GM12878 (cell line): ENCODE measurements at regions not wholly inside any gene's neighbourhood (a gene's known extent, or its start where the extent isn't known, plus 50 kb on each side); places are given as distances from the start of the nearest gene placed in this dataset.

Experiments used
- ATAC-seq: fragments of 200-7000 bp; cut with Tn5 transposase; 3 replicates; pipeline ENCODE4 v1.9.1; 2020; ENCODE audit warnings: mild to moderate bottlenecking, moderate library complexity
- BruUV-seq: library from RNA; stranded (reverse); fragments of 400-500 nt; replicated peaks from 2 replicates; lab custom pipeline; 2021; lab: Mats Ljungman, UMichigan
- CTCF ChIA-PET: fragments of 300-600 bp; sonication (Branson Sonifier 250); formaldehyde crosslinking; extraction: SDS; loops from one replicate; lab custom pipeline; 2021; ENCODE audit warnings: inconsistent platforms; lab: Yijun Ruan, JAX
- POLR2A ChIA-PET: fragments of 350-600 bp; formaldehyde crosslinking; extraction: SDS; loops from one replicate; lab custom pipeline; 2021; ENCODE audit warnings: inconsistent platforms; lab: Charles Lee
- RAD21 ChIA-PET: fragments of 300-600 bp; sonication (Branson Sonifier 250); formaldehyde crosslinking; loops from one replicate; lab custom pipeline; 2023; ENCODE audit warnings: antibody characterized with exemption; ENCODE audit not compliant: unreplicated experiment; lab: Charles Lee
- SMC1A ChIA-PET: fragments of 300-600 bp; sonication (Branson Sonifier 250); formaldehyde crosslinking; loops from one replicate; lab custom pipeline; 2023; ENCODE audit not compliant: unreplicated experiment, uncharacterized antibody; lab: Charles Lee
- DNase-seq: peaks from one replicate; pipeline ENCODE4 v3.0.0-alpha.2; 2011; ENCODE audit warnings: low read depth, low spot score
- FAIRE-seq: peaks from 3 replicates; lab custom pipeline; 2011; peaks lifted over from hg19 to GRCh38; lab: Jason Lieb, UNC
- H2AFZ ChIP-seq: 2 replicates; pipeline ENCODE4 v1.6.0; 2011; ENCODE audit warnings: low read depth, low read length, control low read depth; ENCODE audit not compliant: control insufficient read depth
- H3K27ac ChIP-seq: 2 replicates; pipeline ENCODE4 v1.5.1; 2011; ENCODE audit warnings: control low read depth; ENCODE audit not compliant: control insufficient read depth, insufficient read depth
- H3K27me3 ChIP-seq, 2 experiments: replicated peaks in 1 of 2; 2 replicates each; pipeline versions ENCODE4 v1.6.0 to v1.6.1; 2011; ENCODE audit warnings: low read length in 1 of 2; ENCODE audit not compliant: control insufficient read depth in 2 of 2, insufficient read depth in 2 of 2
- H3K36me3 ChIP-seq, 2 experiments: 2 replicates each; pipeline ENCODE4 v1.5.1; 2011; ENCODE audit warnings: low read length in 1 of 2; ENCODE audit not compliant: control insufficient read depth in 2 of 2, insufficient read depth in 2 of 2
- H3K4me1 ChIP-seq: 2 replicates; pipeline ENCODE4 v1.6.1; 2011; ENCODE audit warnings: mild to moderate bottlenecking, low read length, moderate library complexity, mixed read lengths; ENCODE audit not compliant: control insufficient read depth, insufficient read depth
- H3K4me2 ChIP-seq: 2 replicates; pipeline ENCODE4 v1.6.0; 2011; ENCODE audit warnings: control low read depth; ENCODE audit not compliant: control insufficient read depth, insufficient read depth
- H3K4me3 ChIP-seq: fragments of 200-600 bp; sonication (generic); 2 replicates; pipeline ENCODE4 v1.5.1; 2016
- H3K79me2 ChIP-seq: 2 replicates; pipeline ENCODE4 v1.6.0; 2011; ENCODE audit warnings: low read length; ENCODE audit not compliant: control insufficient read depth, insufficient read depth
- H3K9ac ChIP-seq: 2 replicates; pipeline ENCODE4 v1.8.0; 2011; ENCODE audit warnings: low read length, control low read depth, mixed read lengths; ENCODE audit not compliant: control insufficient read depth, insufficient read depth
- H3K9me3 ChIP-seq: replicated peaks from 3 replicates; pipeline ENCODE4 v1.5.1; 2011; ENCODE audit warnings: mild to moderate bottlenecking, low read length; ENCODE audit not compliant: control insufficient read depth, insufficient read depth
- H4K20me1 ChIP-seq: 2 replicates; pipeline ENCODE4 v1.6.0; 2011; ENCODE audit not compliant: control insufficient read depth, insufficient read depth
- BCLAF1 ChIP-seq: fragments of 450-650 bp; IDR thresholded peaks from 2 replicates; pipeline ENCODE4 v1.6.1; 2017; ENCODE audit warnings: antibody characterized with exemption, mild to moderate bottlenecking, moderate library complexity
- CEBPB ChIP-seq, 2 experiments: fragments of 150-350 bp in 1 of 2; IDR thresholded peaks; 2 replicates each; pipeline ENCODE4 v1.6.1; 2012 to 2014; ENCODE audit warnings: low read depth in 2 of 2, low read length in 2 of 2, borderline replicate concordance in 1 of 2, inconsistent platforms in 1 of 2
- EP300 ChIP-seq, 2 experiments: fragments of 150-350 bp in 1 of 2; IDR thresholded peaks; 2 replicates each; pipeline ENCODE4 v1.6.1; 2011 to 2012; ENCODE audit warnings: low read depth in 2 of 2, low read length in 2 of 2, borderline replicate concordance in 1 of 2, improper control_type of control experiment in 1 of 2, inconsistent platforms in 1 of 2; ENCODE audit not compliant: control insufficient read depth in 1 of 2
- LARP7 ChIP-seq: fragments of 450-650 bp; IDR thresholded peaks from 2 replicates; pipeline ENCODE4 v1.6.1; 2017; ENCODE audit warnings: mild to moderate bottlenecking
- NBN ChIP-seq: fragments of 450-650 bp; IDR thresholded peaks from 2 replicates; pipeline ENCODE4 v1.6.1; 2016
- NR2F1 ChIP-seq: fragments of 450-650 bp; conservative IDR thresholded peaks from 2 replicates; pipeline ENCODE4 v1.6.1; 2017; ENCODE audit warnings: mild to moderate bottlenecking
- PAX5 ChIP-seq: IDR thresholded peaks from 2 replicates; pipeline ENCODE4 v1.6.1; 2011; ENCODE audit warnings: low read depth, low read length, borderline replicate concordance
- RFX5 ChIP-seq: IDR thresholded peaks from 2 replicates; pipeline ENCODE4 v1.6.1; 2011; ENCODE audit warnings: low read depth, low read length, improper control_type of control experiment
- SREBF1 ChIP-seq: IDR thresholded peaks from 2 replicates; pipeline ENCODE4 v1.6.1; 2012; ENCODE audit warnings: mild to moderate bottlenecking, low read length
- SUZ12 ChIP-seq: fragments of 200-600 bp; sonication (generic); IDR thresholded peaks from one replicate; pipeline ENCODE4 v1.6.1; 2018; ENCODE audit warnings: antibody characterized with exemption, mild to moderate bottlenecking; ENCODE audit not compliant: unreplicated experiment
- TCF7 ChIP-seq: IDR thresholded peaks from 2 replicates; pipeline ENCODE4 v1.6.1; 2014; ENCODE audit warnings: antibody characterized with exemption, borderline replicate concordance
- WRNIP1 ChIP-seq: IDR thresholded peaks from 2 replicates; pipeline ENCODE4 v1.6.1; 2011; ENCODE audit warnings: low read depth, low read length, improper control_type of control experiment, borderline replicate concordance
- WGBS: methylation state at CpG from one replicate; pipeline ENCODE4 v1.1.6; 2016; ENCODE audit warnings: low lambda C conversion rate; ENCODE audit not compliant: insufficient replicate concordance, insufficient coverage; ENCODE audit errors: missing lambda C conversion rate; 5-methylcytosine and 5-hydroxymethylcytosine counted together
- in situ Hi-C: fragments of 300-500 bp; cut with MboI; formaldehyde crosslinking; loops from 9 replicates; pipeline ENCODE4 v1.14.3; 2018; ENCODE audit warnings: mixed read lengths
- intact Hi-C: fragments of 100-400 bp; cut with micrococcal nuclease; formaldehyde crosslinking; loops from one replicate; pipeline ENCODE4 v1.14.2; 2022; ENCODE audit not compliant: unreplicated experiment
- TF ChIP-seq, protein P1 (sequence below): fragments of 450-650 bp; conservative IDR thresholded peaks from 2 replicates; pipeline ENCODE4 v1.6.1; 2017; ENCODE audit warnings: mild to moderate bottlenecking, moderate library complexity
- TF ChIP-seq, protein P2 (sequence below): IDR thresholded peaks from 2 replicates; pipeline ENCODE4 v1.6.1; 2012; ENCODE audit warnings: low read depth, low read length, improper control_type of control experiment

GRCh38 chr7:126103582-126103981 is 1149.2 kb downstream of the GRM8 start:
- ChIA-PET RAD21 (no interaction called here), SMC1A (no interaction called here), CTCF (no interaction called here), POLR2A (interaction anchor here (0.8 kb wide), 1 partner anchor 432 kb away, joined by 3 read pairs; no protein-coding TSS in a partner anchor)
- Histone ChIP-seq H3K4me1 (no peaks in the 10 kb centered on the region), H3K79me2 (no peaks in the 10 kb centered on the region), H2AFZ (no peak overlapping the region), H4K20me1 (no peaks in the 10 kb centered on the region), H3K9ac (no peak overlapping the region), H3K4me2 (no peak overlapping the region), H3K9me3 (no peaks in the 10 kb centered on the region), H3K27me3 (no peaks in the 10 kb centered on the region), H3K27ac (no peak overlapping the region), H3K36me3 (no peaks in the 10 kb centered on the region), H3K4me3 (no peak overlapping the region)
- DNase-seq (no peak), ATAC-seq (no peak), FAIRE-seq (no peak)
- 0% methylated on average over 1 of the region's 1 CpG for WGBS
- in situ Hi-C loops = no loop called here
- BruUV-seq = no TSS peak
- TF ChIP-seq, protein P1, sequence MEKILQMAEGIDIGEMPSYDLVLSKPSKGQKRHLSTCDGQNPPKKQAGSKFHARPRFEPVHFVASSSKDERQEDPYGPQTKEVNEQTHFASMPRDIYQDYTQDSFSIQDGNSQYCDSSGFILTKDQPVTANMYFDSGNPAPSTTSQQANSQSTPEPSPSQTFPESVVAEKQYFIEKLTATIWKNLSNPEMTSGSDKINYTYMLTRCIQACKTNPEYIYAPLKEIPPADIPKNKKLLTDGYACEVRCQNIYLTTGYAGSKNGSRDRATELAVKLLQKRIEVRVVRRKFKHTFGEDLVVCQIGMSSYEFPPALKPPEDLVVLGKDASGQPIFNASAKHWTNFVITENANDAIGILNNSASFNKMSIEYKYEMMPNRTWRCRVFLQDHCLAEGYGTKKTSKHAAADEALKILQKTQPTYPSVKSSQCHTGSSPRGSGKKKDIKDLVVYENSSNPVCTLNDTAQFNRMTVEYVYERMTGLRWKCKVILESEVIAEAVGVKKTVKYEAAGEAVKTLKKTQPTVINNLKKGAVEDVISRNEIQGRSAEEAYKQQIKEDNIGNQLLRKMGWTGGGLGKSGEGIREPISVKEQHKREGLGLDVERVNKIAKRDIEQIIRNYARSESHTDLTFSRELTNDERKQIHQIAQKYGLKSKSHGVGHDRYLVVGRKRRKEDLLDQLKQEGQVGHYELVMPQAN = no peak
- TF ChIP-seq EP300 (IDR thresholded peaks at IDR 0.05; ENCODE audit: borderline replicate concordance in 1 of 2, control insufficient read depth in 1 of 2, low read depth in 2 of 2, low read length in 2 of 2) = no peak
- TF ChIP-seq RFX5 = no peak
- no peak for TF ChIP-seq WRNIP1
- TF ChIP-seq NBN = no peak
- TF ChIP-seq NR2F1 = no peak
- TF ChIP-seq SUZ12 = no peak
- TF ChIP-seq BCLAF1 = no peak
- no peak for TF ChIP-seq PAX5
- TF ChIP-seq, protein P2, sequence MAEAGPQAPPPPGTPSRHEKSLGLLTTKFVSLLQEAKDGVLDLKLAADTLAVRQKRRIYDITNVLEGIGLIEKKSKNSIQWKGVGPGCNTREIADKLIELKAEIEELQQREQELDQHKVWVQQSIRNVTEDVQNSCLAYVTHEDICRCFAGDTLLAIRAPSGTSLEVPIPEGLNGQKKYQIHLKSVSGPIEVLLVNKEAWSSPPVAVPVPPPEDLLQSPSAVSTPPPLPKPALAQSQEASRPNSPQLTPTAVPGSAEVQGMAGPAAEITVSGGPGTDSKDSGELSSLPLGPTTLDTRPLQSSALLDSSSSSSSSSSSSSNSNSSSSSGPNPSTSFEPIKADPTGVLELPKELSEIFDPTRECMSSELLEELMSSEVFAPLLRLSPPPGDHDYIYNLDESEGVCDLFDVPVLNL = no peak
- no peak for TF ChIP-seq SREBF1
- no peak for TF ChIP-seq TCF7
- TF ChIP-seq CEBPB (IDR thresholded peaks at IDR 0.05; ENCODE audit: borderline replicate concordance in 1 of 2, low read depth in 2 of 2, low read length in 2 of 2) = no peak
- TF ChIP-seq LARP7 = no peak
- intact Hi-C loops = no loop called here
